Stimulated activated CD4-positive, alpha-beta T cell treated with anti-CD3 and anti-CD28 coated beads, TNF-alpha, amount 100 ng/mL, for 4 hours (primary cell): ENCODE measurements at regions not wholly inside any gene's neighbourhood (a gene's known extent, or its start where the extent isn't known, plus 50 kb on each side); places are given as distances from the start of the nearest gene placed in this dataset.

Source experiments
- DNase-seq, 3 experiments: peaks; one replicate each; pipeline ENCODE4 v3.0.0-alpha.2; 2020; ENCODE audit warnings: low read depth in 3 of 3

DNA sequence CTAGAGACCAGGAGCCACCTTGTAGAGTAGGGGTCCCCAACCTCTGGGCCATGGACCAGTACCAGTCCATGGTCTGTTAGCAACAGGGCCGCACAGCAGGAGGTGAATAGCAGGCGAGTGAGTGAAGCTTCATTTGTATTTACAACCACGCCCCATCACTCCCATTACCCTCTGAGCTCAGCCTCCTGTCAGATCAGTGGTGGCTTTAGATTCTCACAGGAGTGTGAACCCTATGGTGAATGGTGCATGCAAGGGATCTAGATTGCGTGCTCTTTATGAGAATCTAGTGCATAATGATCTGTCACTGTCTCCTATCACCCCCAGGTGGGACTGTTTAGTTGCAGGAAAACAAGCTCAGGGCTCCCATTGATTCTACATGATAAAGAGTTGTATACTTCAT, 303.6 kb downstream of the KCNRG start:
- no peak for DNase-seq

DNA sequence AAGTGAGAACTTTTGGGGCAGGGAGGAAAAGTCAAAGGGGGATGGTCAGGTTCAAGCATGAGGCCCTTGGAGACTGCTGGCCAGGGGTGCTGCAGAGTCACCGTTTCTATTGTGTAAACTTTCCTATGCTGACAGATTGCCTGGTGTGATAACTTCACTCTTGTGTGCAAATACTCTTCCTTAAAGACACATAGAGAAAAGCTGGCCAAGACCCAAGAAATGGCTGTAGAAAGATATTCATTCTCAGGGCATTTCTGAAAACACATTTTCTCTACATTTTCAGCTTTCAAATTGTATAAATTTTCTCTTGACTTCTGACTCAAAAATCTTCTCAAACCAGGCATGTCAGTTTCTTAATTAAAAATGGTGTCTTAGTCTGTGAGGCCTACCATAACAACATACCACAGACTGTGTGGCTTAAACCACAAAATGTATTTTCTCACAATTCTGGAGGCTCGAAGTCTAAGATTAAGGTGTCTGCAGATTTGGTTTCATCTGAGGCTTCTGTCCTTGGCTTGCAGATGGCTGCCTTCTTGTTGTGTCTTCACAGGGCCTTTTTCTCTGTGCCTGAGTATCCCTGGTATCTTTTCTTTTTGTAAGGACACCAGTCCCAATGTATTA, 304.5 kb downstream of the KCNRG start:
- no peak for DNase-seq

DNA sequence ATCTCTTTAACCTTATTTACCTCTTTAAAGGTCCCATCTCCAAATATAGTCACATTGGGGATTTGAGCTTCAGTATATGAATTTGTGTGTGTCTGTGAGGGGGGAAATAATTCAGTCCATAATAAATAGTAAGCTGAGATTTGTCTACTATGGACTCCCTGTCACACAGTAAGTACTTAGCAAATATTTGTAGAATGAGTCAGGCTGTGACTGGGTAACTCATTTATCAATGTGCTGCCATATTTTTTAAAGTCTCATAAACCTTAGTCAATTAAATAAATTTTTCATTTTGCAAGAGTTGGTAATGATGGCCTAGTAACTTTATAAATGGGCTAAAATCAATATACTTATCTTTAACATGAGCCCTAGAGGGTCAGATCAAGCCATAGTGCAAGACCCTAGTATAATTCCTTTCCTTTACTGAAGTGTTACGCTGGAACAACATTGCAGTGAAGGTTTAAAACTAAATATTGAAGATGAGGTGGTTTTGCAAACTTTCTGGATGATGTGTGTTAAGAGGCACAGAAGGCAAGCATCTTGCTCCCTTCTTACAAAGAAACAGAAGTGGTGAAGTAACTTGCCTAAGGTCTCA, 305.1 kb downstream of the KCNRG start:
- DNase-seq, result no peak

DNA sequence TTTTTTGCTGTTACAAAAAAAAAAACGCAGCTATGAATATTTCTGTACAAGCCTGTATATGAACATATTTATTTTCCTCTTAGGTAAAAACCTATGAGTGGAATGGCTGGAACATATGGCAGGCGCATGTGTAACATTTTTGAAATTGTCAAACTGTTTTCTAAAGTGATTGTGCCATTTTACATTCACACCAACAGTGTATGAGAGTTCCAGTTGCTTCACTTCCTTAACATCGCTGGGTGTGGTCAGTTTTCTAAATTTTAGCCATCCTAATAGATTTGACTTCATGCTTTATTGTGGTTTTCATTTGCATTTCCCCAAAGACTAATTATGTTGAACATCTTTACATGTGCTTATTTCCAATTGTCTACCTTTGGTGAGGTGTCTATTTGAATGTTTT, 306.8 kb downstream of the KCNRG start:
- DNase-seq, result no peak

DNA sequence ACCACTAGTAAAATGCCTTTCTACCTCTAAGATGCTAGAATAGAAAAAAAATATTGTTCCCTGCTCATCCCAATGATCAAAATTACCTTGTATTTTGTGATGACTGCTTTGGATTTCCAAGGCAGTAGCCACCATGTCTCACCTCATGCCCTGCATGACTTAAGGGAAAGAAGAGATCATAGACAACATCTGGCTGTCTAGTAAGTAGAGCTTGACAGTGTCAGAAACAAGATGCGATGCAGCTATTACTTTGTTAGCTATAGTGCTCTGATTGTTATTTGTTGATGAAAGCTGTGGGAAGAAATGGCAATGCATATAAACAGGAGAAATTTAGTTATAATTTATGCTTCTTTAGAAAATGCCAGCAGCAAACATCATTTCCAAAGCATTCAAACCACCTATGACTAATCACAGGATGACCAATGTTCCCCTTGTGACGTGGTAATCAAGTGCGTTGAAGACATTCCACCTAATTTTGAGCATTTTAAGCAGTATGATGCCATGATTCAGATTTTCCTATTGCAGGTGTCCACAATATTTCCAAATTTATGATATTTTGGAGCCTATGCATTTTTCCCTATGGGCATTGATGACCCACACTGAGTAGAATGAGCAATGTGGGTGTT, 308.3 kb downstream of the KCNRG start:
- no peak for DNase-seq

DNA sequence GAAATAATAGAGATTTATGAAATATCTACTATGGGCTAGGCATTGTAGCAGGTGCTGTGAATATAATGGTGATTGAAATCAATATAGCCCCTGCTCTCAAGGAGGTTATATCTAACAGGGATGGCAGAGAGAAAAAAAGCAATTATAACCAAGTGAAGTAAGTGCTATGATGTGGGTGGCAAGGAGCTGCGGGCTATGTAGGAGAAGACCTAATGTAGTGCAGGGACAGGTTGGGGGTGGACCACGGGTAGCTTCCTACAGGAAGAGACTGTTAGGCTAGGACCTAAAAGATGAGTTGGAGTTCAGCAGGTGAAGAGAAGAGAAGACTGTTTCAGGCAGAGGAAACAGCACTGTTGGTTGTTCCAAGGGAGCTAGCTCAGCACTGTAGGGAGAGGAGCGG, 311.0 kb downstream of the KCNRG start:
- no peak for DNase-seq

DNA sequence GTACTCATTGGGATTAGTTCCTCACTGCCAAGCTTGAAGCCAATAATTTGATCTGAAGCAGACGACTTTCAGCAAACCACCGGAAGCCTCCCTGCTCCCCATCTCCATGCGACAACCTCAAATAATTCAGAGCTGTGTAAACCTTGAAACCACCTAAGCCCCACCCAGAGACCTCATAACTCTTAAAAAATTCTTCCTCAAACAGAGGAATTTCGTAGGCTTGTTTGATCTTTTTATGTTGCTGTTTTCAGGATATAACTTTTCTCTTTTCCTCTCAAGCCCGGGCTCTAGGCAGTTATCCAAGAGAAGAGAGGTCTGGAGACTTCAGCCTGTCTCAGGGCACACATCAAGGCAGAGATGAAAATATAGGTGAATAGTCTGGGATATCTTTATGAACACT, 311.6 kb downstream of the KCNRG start:
- no peak for DNase-seq

DNA sequence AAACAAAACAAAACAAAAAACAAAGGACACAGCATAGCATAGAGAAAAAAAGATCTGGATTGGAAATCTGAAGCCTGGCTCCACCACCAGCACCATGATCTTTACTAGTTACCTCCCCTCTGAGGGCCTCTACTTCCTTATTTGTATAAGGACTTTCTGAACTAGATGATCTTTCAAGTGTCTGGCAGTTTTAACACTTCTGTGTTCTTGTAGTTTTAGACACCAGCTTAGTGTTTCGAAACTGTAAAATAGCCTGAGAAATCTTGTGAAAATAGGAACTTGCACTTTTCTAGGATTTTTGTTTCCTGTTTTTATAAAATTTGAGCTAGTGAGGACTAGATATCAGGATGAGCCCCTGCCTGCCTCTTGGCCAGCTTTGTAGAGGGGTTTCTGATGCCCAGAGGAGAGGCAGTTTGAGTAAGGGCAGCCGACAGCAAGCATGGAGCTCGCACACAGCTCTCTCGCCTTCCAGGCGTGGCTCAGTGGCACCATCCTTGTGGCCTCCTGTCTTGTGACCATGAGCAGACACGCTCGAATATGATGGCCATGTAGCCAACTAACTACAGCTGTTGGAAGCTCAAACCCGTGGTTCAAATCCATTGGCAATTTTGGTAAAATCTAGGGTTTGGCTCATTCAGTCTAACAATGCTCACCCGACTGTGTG, 319.0 kb downstream of the KCNRG start:
- no peak for DNase-seq

DNA sequence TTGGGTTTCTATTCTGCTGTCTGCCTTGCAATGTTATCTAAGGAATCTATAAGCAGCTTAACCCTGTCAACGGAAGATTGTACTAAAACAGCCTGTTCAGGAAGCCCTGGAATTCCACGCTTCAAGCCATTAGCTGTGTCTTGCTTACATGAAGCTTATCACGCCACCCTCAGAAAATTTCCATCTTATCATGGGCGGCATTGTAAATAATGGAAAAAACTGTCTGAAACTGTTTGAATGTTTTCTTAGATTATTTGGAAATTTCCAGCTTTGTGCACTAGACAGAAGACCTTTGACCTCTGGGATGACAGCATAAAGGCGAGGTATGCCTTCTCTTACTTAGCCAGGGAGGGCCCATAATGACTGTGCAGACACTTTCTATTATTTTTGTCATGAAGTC, 319.7 kb downstream of the KCNRG start:
- no peak for DNase-seq

DNA sequence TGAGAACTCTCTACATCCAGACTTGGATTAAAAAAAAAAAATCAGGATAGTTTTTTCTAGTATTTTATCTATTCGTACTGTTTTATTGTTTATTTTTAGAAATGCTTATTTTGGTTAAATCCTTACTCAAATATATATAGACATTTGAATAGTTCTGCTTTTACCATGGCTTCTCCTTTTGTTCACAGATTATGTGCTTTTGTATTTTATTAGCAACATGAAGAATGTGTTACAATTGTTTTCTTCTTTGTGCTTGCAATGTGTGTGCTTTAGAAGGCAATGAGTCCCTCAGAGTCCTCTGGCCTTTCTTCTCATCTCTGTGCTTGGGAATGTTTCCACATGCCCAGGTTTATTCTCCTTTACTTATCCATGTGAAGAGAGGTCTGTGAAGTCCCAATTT, 324.0 kb downstream of the KCNRG start:
- DNase-seq, result no peak

DNA sequence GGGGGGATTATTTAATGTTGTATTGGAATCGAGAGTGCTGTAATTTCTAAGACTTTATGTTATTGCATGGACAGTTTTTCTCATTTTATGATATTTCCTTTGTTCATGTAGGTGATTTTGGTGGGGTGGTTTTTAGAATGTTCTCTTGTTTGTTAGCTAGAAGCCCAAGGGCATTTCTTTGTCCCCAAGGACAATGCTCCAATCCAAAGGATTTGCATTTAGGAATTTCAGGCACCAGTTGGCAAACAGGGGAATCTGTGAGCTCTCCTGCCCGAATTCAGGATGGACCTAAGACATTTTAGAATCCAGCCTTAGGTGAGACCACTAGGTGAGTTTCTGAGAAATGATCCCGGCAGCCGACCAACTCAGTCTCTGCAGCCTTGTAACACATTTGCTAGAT, 324.9 kb downstream of the KCNRG start:
- DNase-seq, result no peak

DNA sequence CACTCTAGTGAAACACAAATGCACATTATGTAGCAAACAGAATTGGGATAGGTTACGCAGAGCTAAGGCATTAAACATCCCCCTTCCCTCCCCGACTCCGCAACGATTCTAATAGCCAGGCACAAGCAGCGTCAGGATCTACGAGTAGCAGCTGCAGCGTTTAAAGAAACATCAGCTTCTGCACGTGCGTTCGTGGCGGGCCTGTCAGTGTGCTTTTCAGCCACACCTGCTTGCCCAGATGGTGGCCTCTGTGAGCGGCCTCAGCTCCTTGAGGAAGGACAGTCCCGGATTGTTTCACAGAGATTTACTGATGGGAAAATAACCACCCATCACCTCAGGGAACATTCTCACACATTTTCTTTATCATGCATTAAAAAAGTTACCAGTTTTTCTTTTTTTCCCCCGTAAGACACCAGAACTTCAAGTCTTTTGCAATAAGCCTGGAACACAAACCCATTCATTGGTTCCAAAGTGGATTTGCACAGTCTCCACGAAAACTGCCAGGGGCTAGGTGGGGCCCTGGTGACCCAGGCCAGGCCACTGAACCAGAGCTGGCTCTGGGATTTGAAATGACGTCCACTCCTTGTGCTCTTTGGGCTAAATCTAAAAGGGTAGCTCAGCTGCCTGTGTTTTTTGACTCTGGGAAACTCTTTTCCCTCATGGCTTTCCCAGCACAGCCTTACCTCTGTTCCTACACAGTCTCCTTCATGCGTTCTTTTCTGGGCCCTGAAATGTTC, 325.5 kb downstream of the KCNRG start:
- no peak for DNase-seq

DNA sequence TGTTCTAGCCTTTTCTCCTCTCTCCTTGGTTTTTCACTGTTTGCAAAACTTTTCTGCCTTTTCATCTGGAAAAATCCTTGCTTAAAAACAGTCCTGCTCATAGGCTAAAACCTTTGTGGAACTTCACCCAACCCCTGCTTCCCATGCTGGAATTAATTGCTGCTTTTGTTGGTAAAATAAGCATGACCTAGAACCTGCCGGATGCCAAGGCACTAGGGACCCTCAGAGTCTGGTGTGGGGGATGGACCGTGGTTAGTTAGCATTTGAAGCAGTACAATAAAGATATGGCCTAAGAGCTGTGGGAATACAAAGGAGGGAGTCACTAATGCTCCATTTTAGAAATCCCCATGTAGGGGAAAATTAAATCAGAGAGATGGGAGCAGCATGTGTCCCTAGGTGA, 326.3 kb downstream of the KCNRG start:
- DNase-seq, result no peak

DNA sequence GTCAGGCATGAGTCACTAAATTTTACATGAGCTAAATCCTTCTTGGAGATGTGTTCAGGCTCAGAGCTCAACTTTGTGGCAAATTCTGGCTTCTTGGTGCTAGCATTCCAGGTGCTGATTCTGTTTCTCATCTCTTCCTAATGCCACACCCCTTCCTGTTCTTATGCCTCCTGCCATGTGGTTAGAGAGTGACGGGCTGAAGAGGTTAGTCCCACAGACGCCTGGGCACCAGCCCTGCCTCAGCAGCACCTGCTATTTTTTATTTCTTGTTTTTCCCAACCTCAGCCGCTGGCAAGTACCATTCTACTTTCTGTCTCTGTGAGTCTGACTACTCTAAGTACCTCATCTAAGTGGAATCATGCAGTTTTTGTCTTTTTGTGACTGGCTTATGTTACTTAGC, 329.5 kb downstream of the KCNRG start:
- no peak for DNase-seq

DNA sequence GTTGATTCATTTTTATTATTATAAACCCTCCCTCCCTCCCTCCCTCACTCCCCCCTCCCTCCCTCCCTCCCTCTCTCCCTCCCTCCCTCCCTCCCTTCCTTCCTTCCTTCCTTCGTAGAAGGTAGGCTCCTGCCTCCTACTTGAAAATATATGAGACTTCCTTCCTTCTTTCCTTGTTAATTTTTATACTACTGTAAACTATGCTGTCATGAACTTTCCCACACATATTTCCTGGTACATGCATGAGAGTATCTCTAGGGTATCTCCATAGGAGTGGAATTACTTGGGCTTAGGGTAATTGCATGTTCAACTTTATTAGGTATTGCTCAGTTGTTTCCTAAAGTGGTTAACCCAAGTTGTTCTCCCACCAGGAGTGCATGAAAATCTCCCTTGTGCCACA, 330.6 kb downstream of the KCNRG start:
- DNase-seq, result no peak

DNA sequence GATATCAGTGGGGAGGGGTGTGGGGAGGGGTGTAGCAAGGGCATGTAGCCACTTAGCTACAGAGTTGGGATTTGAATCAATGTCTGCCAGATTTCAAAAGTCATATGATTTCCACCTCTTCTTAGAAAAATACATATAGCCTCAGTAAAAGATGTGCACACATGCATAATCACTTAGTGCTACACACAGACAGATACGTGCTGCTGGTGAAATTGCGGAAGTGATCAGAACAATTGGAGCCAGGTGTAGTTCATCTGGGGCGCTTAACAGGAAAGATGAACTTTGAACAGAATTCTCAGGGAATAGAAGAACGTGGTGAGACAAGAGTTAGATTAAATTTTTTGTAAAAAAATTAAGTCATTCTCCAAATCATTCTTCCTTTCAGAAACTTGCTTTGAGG, 333.1 kb downstream of the KCNRG start:
- no peak for DNase-seq

DNA sequence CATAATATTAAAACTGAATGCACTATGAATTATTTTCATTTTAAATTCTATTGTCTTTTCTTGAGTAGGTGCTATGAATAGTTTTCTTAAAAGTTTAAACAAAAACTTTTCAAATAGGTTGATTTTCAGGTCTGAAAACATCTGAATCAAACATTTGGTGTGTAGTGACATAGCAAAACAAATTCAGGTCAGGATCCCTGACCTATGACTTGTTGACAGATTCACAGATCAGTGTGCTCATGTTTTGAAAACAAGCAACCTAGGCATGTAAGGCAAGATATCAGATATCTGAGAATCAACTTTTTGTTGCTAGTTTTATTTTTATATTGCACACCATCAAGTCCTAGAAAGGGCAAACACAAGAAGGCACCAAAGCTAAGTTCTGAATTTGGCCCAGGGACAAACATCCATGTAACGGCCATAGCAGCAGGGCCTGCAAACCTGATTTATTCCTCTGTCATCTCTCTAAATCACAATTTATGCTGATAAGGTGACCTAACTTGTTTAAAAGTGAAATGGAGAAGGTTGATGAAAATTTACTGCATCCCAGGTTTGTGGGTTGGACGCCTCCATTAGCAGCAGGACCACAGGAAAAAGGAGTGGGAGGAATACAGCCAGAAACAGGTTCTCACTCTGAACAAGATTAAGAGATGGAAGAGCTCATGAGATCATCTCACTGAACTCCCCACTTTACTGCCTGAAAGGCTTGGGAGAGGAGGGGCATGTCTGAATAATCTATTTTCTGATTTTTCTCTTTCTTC, 337.7 kb downstream of the KCNRG start:
- no peak for DNase-seq

DNA sequence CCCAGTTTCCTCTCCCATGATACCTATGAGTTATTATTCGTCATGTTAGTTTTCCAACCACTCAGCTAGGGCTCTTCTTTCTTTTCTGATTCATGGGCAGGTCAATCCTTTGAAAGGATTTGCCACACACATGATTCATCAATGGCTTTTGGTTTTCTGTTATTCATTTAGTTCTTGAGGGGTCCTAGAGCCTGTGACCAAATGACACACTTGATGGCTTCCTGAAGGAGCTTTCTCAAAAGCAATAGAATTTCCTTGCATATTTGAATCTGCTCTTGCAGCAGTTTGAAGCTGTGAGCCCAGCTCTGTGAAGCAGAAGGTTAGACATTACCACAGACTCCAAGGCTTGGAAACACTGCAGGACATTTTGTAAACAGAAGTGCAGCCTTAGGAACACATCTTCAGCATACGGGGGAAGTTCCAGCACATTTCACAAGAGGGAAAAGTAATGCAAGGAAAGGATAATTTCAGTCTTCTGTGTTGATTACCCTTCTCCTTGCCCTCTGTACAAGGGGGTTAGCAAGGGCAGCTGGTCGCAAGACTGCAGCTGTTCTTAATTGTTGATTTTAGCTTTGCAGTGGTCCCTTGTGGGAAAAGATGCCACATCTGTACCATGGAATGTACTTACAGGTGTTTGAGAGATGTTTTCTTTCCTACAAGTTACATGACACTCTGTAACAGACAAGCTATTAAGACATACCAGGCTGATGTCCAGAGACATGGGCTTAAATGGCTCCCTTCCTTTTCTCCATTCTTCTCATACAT, 338.6 kb downstream of the KCNRG start:
- DNase-seq, result no peak

DNA sequence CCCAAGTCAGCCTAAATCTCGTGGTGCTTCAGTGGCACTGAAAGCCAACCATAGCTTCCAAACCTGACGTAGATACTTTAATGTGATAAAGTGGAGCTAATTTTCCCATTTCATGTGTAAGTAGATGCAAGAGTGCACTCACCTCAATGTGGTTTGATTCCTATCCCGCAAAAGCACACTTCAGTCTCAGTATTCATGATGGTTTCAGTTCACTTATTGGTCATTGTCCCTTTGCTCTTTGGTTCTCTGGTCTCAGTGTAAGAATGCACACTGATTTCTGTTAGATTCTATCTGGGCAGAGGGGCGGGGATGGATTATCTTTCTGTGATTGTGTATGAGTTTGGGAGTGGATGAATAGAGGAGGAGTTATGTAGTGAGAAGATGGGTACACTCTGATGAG, 340.6 kb downstream of the KCNRG start:
- no peak for DNase-seq

DNA sequence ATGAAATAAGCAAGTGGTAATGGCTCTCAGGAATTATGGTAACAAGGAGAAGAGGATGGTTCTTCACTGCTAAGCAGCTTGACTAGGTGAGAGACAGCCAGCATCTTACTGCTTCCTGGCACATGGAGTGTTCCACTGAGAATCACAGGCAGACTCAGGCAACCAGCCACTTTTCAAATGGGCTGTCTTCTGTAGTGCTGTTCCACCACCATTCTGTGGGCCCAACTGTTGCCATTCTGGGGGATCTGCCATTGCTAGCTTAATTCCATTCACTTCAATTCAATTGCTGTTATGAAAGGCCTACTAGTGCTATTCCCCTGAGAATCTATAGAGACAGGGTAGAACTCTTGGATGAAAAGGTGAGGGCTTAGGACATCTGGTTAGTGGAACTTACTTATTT, 341.9 kb downstream of the KCNRG start:
- DNase-seq, result no peak

DNA sequence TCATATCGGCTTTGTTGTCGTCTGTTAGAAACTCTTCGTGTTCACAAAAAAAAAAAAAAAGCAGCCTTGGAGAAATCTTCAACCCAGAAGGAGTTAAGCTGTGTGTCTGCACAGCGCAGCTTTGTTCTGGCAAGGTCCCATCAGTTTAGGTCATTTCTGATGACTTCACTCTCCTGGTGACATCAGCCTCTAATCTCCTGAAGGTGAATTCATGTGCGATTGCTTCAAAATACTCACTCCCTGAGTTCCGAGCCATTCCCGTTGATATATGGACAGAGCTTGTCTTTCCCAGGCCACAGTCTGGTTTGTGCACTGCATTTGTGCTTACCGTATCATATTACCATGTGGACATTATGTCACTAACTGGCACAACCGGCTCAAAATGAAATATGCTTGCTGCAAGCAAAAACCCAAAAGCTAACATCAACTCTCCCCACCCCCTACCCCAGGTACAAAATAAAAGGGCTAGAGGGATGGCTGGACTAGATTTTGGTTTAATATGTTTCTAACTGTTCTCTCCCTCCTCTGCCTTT, 342.4 kb downstream of the KCNRG start:
- DNase-seq, result no peak
